H1 (cell line): ENCODE measurements at regions not wholly inside any gene's neighbourhood (a gene's known extent, or its start where the extent isn't known, plus 50 kb on each side); places are given as distances from the start of the nearest gene placed in this dataset.

Experiments used
- CTCF ChIA-PET: fragments of 300-600 bp; sonication (Branson Sonifier 250); formaldehyde crosslinking; loops from one replicate; lab custom pipeline; 2021; ENCODE audit not compliant: partially characterized antibody; lab: Charles Lee
- POLR2A ChIA-PET: fragments of 300-600 bp; sonication (Branson Sonifier 250); formaldehyde crosslinking; loops from one replicate; lab custom pipeline; 2021; ENCODE audit warnings: inconsistent platforms; ENCODE audit not compliant: partially characterized antibody; lab: Charles Lee
- DNase-seq, 2 experiments: peaks; one replicate each; pipeline versions ENCODE4 v3.0.0 to v3.0.0-alpha.2; 2010 to 2022; ENCODE audit warnings: low spot score in 2 of 2, low read depth in 1 of 2, mixed read lengths in 1 of 2
- FAIRE-seq: peaks from 2 replicates; lab custom pipeline; 2011; peaks lifted over from hg19 to GRCh38; lab: Jason Lieb, UNC
- H2AFZ ChIP-seq: 2 replicates; pipeline ENCODE4 v1.8.1; 2012; ENCODE audit warnings: low read length, inconsistent platforms
- H2AK5ac ChIP-seq: 2 replicates; pipeline ENCODE4 v1.6.1; 2013; ENCODE audit warnings: low read depth, low read length
- H2BK120ac ChIP-seq: replicated peaks from 2 replicates; pipeline ENCODE3; 2013; ENCODE audit warnings: low read depth, low read length, inconsistent platforms
- H2BK12ac ChIP-seq: 2 replicates; pipeline ENCODE4 v1.6.1; 2013; ENCODE audit warnings: low read depth, low read length
- H2BK15ac ChIP-seq: 2 replicates; pipeline ENCODE4 v1.6.1; 2013; ENCODE audit warnings: low read length
- H2BK20ac ChIP-seq: 2 replicates; pipeline ENCODE4 v1.6.1; 2013; ENCODE audit warnings: low read length
- H2BK5ac ChIP-seq: 2 replicates; pipeline ENCODE4 v1.6.1; 2013; ENCODE audit warnings: low read depth, low read length
- H3K14ac ChIP-seq: 2 replicates; pipeline ENCODE4 v1.6.1; 2013; ENCODE audit warnings: inconsistent platforms; ENCODE audit not compliant: insufficient read length
- H3K18ac ChIP-seq: 2 replicates; pipeline ENCODE4 v1.6.1; 2013; ENCODE audit warnings: low read length; ENCODE audit errors: extremely low read depth
- H3K23ac ChIP-seq: 2 replicates; pipeline ENCODE4 v1.6.1; 2013; ENCODE audit warnings: inconsistent platforms; ENCODE audit not compliant: insufficient read length
- H3K23me2 ChIP-seq: 2 replicates; pipeline ENCODE4 v1.6.1; 2013; ENCODE audit warnings: low read depth, low read length
- H3K27ac ChIP-seq: 2 replicates; pipeline ENCODE4 v1.6.1; 2011; ENCODE audit warnings: low read depth, low read length, inconsistent platforms
- H3K27me3 ChIP-seq, 4 experiments: replicated peaks in 1 of 4; 1 replicate in 1 of 4; 2 replicates in 3 of 4; pipeline versions ENCODE4 v1.6.1 to v1.8.1; 2011 to 2013; ENCODE audit warnings: low read length in 3 of 4, mild to moderate bottlenecking in 3 of 4, inconsistent platforms in 2 of 4, mixed read lengths in 2 of 4, moderate library complexity in 1 of 4; ENCODE audit not compliant: control insufficient read depth in 3 of 4, insufficient read depth in 3 of 4; ENCODE audit errors: extremely low read depth in 1 of 4
- H3K36me3 ChIP-seq, 4 experiments: 2 replicates each; pipeline versions ENCODE4 v1.6.1 to v1.8.1; 2011 to 2013; ENCODE audit warnings: mild to moderate bottlenecking in 4 of 4, low read length in 3 of 4, moderate library complexity in 2 of 4, control low read depth in 1 of 4, inconsistent platforms in 1 of 4; ENCODE audit not compliant: insufficient read depth in 4 of 4, control insufficient read depth in 2 of 4
- H3K4ac ChIP-seq: replicated peaks from 2 replicates; pipeline ENCODE3; 2013; ENCODE audit warnings: low read length, low read depth, mixed read lengths, inconsistent platforms; ENCODE audit not compliant: insufficient read length
- H3K4me1 ChIP-seq, 4 experiments: replicated peaks in 1 of 4; 1 replicate in 1 of 4; 2 replicates in 3 of 4; pipeline versions ENCODE4 v1.6.1 to v1.8.1; 2011 to 2013; ENCODE audit warnings: low read length in 3 of 4, inconsistent platforms in 2 of 4, mixed read lengths in 1 of 4; ENCODE audit not compliant: insufficient read depth in 4 of 4, control insufficient read depth in 3 of 4
- H3K4me2 ChIP-seq, 2 experiments: 2 replicates each; pipeline versions ENCODE4 v1.6.1 to v1.8.1; 2011 to 2013; ENCODE audit warnings: low read depth in 2 of 2, low read length in 2 of 2, control low read depth in 1 of 2, inconsistent platforms in 1 of 2, mild to moderate bottlenecking in 1 of 2; ENCODE audit not compliant: insufficient read depth in 1 of 2
- H3K4me3 ChIP-seq, 4 experiments: fragments of 200-600, 300-600 bp in 1 of 4; sonication (generic), shearing (Covaris generic), sonication (Bioruptor Twin) in 1 of 4; 2 replicates each; pipeline versions ENCODE4 v1.5.1 to v1.8.1; 2011 to 2016; ENCODE audit warnings: low read length in 4 of 4, low read depth in 3 of 4, control low read depth in 2 of 4, inconsistent platforms in 2 of 4, mild to moderate bottlenecking in 2 of 4, mixed read lengths in 1 of 4, moderate library complexity in 1 of 4; ENCODE audit not compliant: insufficient read depth in 2 of 4; ENCODE audit errors: extremely low read depth in 1 of 4
- H3K56ac ChIP-seq: replicated peaks from 2 replicates; pipeline ENCODE3; 2013; ENCODE audit warnings: low read depth, mild to moderate bottlenecking, mixed read lengths, low read length, inconsistent platforms; ENCODE audit not compliant: insufficient read length
- H3K79me1 ChIP-seq: 2 replicates; pipeline ENCODE4 v1.6.1; 2013; ENCODE audit warnings: low read depth, low read length, control low read depth
- H3K79me2 ChIP-seq, 2 experiments: 2 replicates each; pipeline versions ENCODE4 v1.6.1 to v1.8.1; 2012 to 2013; ENCODE audit warnings: low read length in 2 of 2, mild to moderate bottlenecking in 2 of 2, inconsistent platforms in 1 of 2; ENCODE audit not compliant: insufficient read depth in 2 of 2, control insufficient read depth in 1 of 2
- H3K9ac ChIP-seq, 4 experiments: replicated peaks in 1 of 4; 1 replicate in 1 of 4; 2 replicates in 3 of 4; pipeline versions ENCODE4 v1.6.1 to v1.8.1; 2011 to 2013; ENCODE audit warnings: low read depth in 3 of 4, low read length in 3 of 4, control low read depth in 2 of 4, mild to moderate bottlenecking in 2 of 4, moderate library complexity in 2 of 4, inconsistent platforms in 1 of 4; ENCODE audit errors: extremely low read depth in 1 of 4
- H3K9me3 ChIP-seq, 2 experiments: 2 replicates each; pipeline versions ENCODE4 v1.6.1 to v1.8.1; 2012 to 2013; ENCODE audit warnings: mild to moderate bottlenecking in 2 of 2, moderate library complexity in 2 of 2, control low read depth in 1 of 2, inconsistent platforms in 1 of 2, low read depth in 1 of 2, low read length in 1 of 2, mixed read lengths in 1 of 2; ENCODE audit not compliant: insufficient read depth in 2 of 2
- H4K20me1 ChIP-seq, 2 experiments: replicated peaks in 1 of 2; 2 replicates each; pipeline versions ENCODE3 to v1.8.1; 2011 to 2013; ENCODE audit warnings: inconsistent platforms in 2 of 2, low read length in 2 of 2, mild to moderate bottlenecking in 1 of 2; ENCODE audit not compliant: insufficient read depth in 2 of 2, control insufficient read depth in 1 of 2
- H4K5ac ChIP-seq: 2 replicates; pipeline ENCODE4 v1.6.1; 2013; ENCODE audit warnings: low read length, low read depth, mixed read lengths, inconsistent platforms; ENCODE audit not compliant: insufficient read length
- H4K8ac ChIP-seq: 2 replicates; pipeline ENCODE4 v1.8.0; 2013; ENCODE audit warnings: mild to moderate bottlenecking, moderate library complexity, low read length, inconsistent platforms; ENCODE audit not compliant: insufficient read depth; ENCODE audit errors: extremely low read depth
- H4K91ac ChIP-seq: replicated peaks from 2 replicates; pipeline ENCODE3; 2013; ENCODE audit warnings: low read length, mixed read lengths, inconsistent platforms; ENCODE audit not compliant: insufficient read length
- CHD2 ChIP-seq: IDR thresholded peaks from 2 replicates; pipeline ENCODE4 v1.6.1; 2012; ENCODE audit warnings: low read length, improper control_type of control experiment
- EGR1 ChIP-seq: IDR thresholded peaks from 2 replicates; pipeline ENCODE4 v1.6.1; 2011; ENCODE audit warnings: low read depth, low read length, borderline replicate concordance
- HDAC2 ChIP-seq, 2 experiments: fragments of 300-600 bp in 1 of 2; sonication (generic) in 1 of 2; IDR thresholded peaks; 2 replicates each; pipeline ENCODE4 v1.6.1; 2011 to 2012; ENCODE audit warnings: low read depth in 2 of 2, low read length in 2 of 2, mild to moderate bottlenecking in 2 of 2, moderate library complexity in 2 of 2, borderline replicate concordance in 1 of 2, inconsistent platforms in 1 of 2
- SIRT6 ChIP-seq: IDR thresholded peaks from one replicate; pipeline ENCODE4 v1.7.1; 2012; ENCODE audit warnings: low read length, inconsistent platforms
- SP4 ChIP-seq: IDR thresholded peaks from 2 replicates; pipeline ENCODE4 v1.6.1; 2012; ENCODE audit warnings: low read length, inconsistent platforms
- TAF7 ChIP-seq: optimal IDR thresholded peaks from 2 replicates; pipeline ENCODE3; 2011; ENCODE audit warnings: low read depth, mild to moderate bottlenecking, inconsistent platforms, low read length, moderate library complexity, borderline replicate concordance
- TCF12 ChIP-seq: IDR thresholded peaks from 2 replicates; pipeline ENCODE4 v1.6.1; 2011; ENCODE audit warnings: low read depth, mild to moderate bottlenecking, low read length
- WGBS, 2 experiments: shearing (Covaris generic) in 1 of 2; methylation state at CpG; one replicate each; pipeline versions ENCODE4 v1.1.6 to v1.1.7; 2013 to 2015; ENCODE audit warnings: low lambda C conversion rate in 2 of 2, mixed read lengths in 2 of 2, inconsistent platforms in 1 of 2, low coverage in 1 of 2, missing lambda C conversion rate in 1 of 2; ENCODE audit not compliant: insufficient replicate concordance in 2 of 2, insufficient coverage in 1 of 2, insufficient read length in 1 of 2; ENCODE audit errors: extremely low coverage in 1 of 2, missing lambda C conversion rate in 1 of 2; 5-methylcytosine and 5-hydroxymethylcytosine counted together

GRCh38 chr4:93912146-93912545, 83.6 kb downstream of the ATOH1 start:
- DNase-seq (no peak), FAIRE-seq (no peak)
- no peak overlapping the region for H3K27ac ChIP-seq
- no peak overlapping the region for H3K4me2 ChIP-seq
- no peak overlapping the region for H2BK120ac ChIP-seq
- no peak overlapping the region for H3K9ac ChIP-seq
- WGBS, 2 experiments: 83% methylated on average over 2 of the region's 2 CpGs; no CpG with 5 or more reads in 1 of the 2 experiments
- no peaks in the 10 kb centered on the region for H3K4me1 ChIP-seq
- H3K36me3 ChIP-seq: no peaks in the 10 kb centered on the region
- no peak overlapping the region for H3K14ac ChIP-seq
- H4K91ac ChIP-seq: no peak overlapping the region
- no peak overlapping the region for H2AK5ac ChIP-seq
- ChIA-PET CTCF (no interaction called here), POLR2A (no interaction called here)
- H3K23me2 ChIP-seq: no peaks in the 10 kb centered on the region
- H2BK5ac ChIP-seq: no peak overlapping the region
- no peak overlapping the region for H3K23ac ChIP-seq
- no peak overlapping the region for H3K4ac ChIP-seq
- H2AFZ ChIP-seq: no peak overlapping the region
- no peak overlapping the region for H4K8ac ChIP-seq
- no peaks in the 10 kb centered on the region for H3K27me3 ChIP-seq
- no peak overlapping the region for H2BK12ac ChIP-seq
- no peak for TF ChIP-seq TCF12
- TF ChIP-seq TAF7: no peak
- no peak for TF ChIP-seq HDAC2 (IDR thresholded peaks at IDR 0.05; ENCODE audit: borderline replicate concordance in 1 of 2, low read depth in 2 of 2, low read length in 2 of 2)
- no peak for TF ChIP-seq SP4
- no peak for TF ChIP-seq SIRT6
- no peak for TF ChIP-seq CHD2
- TF ChIP-seq EGR1: no peak
- H4K20me1 ChIP-seq: no peaks in the 10 kb centered on the region
- H3K79me1 ChIP-seq: no peaks in the 10 kb centered on the region
- H4K5ac ChIP-seq: no peak overlapping the region
- no peak overlapping the region for H3K4me3 ChIP-seq
- H3K79me2 ChIP-seq: no peaks in the 10 kb centered on the region
- H3K56ac ChIP-seq: no peak overlapping the region
- no peaks in the 10 kb centered on the region for H3K9me3 ChIP-seq
- no peak overlapping the region for H3K18ac ChIP-seq
- H2BK20ac ChIP-seq: no peak overlapping the region
- no peak overlapping the region for H2BK15ac ChIP-seq
